Uterus (tissue), 3 donors: ENCODE measurements at regions not wholly inside any gene's neighbourhood (a gene's known extent, or its start where the extent isn't known, plus 50 kb on each side); places are given as distances from the start of the nearest gene placed in this dataset.

Experiments used
- DNase-seq, 2 donors: peaks; one replicate each; pipeline ENCODE4 v3.0.0-alpha.2; 2019 to 2020
- H3K27ac ChIP-seq, 2 donors: fragments of 200-600 bp; sonication (generic); 1 replicate in 1 of 2; 2 replicates in 1 of 2; pipeline ENCODE4 v1.5.1; 2016 to 2018
- H3K27me3 ChIP-seq, 2 donors: fragments of 200-600 bp; sonication (generic); one replicate each; pipeline ENCODE4 v1.5.1; 2018 to 2019; ENCODE audit warnings: control low read depth in 1 of 2
- H3K36me3 ChIP-seq, 2 donors: fragments of 200-600 bp; sonication (generic); one replicate each; pipeline ENCODE4 v1.5.1; 2019; ENCODE audit warnings: control low read depth in 1 of 2
- H3K4me1 ChIP-seq, 2 donors: fragments of 200-600 bp; sonication (generic); one replicate each; pipeline ENCODE4 v1.5.1; 2018 to 2019; ENCODE audit warnings: control low read depth in 1 of 2
- H3K4me3 ChIP-seq, 2 donors: fragments of 200-600 bp; sonication (generic); 1 replicate in 1 of 2; 2 replicates in 1 of 2; pipeline ENCODE4 v1.5.1; 2018 to 2019; ENCODE audit warnings: mild to moderate bottlenecking in 1 of 2
- H3K9me3 ChIP-seq, 2 donors: fragments of 200-600 bp; sonication (generic); one replicate each; pipeline ENCODE4 v1.5.1; 2019; ENCODE audit warnings: control low read depth in 1 of 2
- POLR2A ChIP-seq, 2 donors: fragments of 450-650 bp; IDR thresholded peaks; one replicate each; pipeline ENCODE4 v1.6.1; 2016; ENCODE audit warnings: antibody characterized with exemption in 2 of 2, mild to moderate bottlenecking in 1 of 2, moderate library complexity in 1 of 2
- intact Hi-C: fragments of 100-400 bp; cut with DNase I; formaldehyde crosslinking; loops from one replicate; pipeline ENCODE4 v1.15.1; 2023; ENCODE audit warnings: low total_unique reads
- TF ChIP-seq, protein P1 (sequence below), 4 experiments: fragments of 200-600 bp in 2 of 4; fragments of 450-650 bp in 2 of 4; sonication (generic) in 2 of 4; IDR thresholded peaks; one replicate each; pipeline ENCODE4 v1.5.1; 2016 to 2019; ENCODE audit warnings: antibody characterized with exemption in 4 of 4, mild to moderate bottlenecking in 2 of 4, moderate library complexity in 1 of 4
- donor health status: DM: yes; HTN: yes; CAD: no.

DNA sequence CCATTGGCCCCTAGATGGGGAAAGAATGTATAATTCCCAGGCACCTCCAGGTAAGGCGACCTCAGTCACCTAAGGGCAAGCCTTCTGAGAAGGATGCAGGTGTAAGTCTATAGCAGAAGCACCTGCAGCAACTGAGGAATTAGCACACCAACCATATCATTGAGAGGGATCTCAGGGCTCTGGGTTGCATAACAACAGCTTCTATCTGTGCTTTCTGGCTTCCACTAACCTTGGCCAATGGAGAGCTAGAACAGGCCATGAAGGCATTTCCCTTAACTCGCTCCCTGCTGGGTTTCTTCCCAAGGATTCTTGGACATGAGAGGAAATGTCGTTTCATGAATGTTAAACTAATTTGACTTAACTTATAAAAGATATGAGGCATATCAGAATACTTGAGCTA, 177.8 kb upstream of the GK2 start:
- Histone ChIP-seq H3K36me3 (no peaks in the 10 kb centered on the region), H3K27ac (no peak overlapping the region), H3K9me3 (no peaks in the 10 kb centered on the region), H3K4me1 (no peaks in the 10 kb centered on the region), H3K27me3 (no peaks in the 10 kb centered on the region), H3K4me3 (no peak overlapping the region)
- TF ChIP-seq, protein P1, sequence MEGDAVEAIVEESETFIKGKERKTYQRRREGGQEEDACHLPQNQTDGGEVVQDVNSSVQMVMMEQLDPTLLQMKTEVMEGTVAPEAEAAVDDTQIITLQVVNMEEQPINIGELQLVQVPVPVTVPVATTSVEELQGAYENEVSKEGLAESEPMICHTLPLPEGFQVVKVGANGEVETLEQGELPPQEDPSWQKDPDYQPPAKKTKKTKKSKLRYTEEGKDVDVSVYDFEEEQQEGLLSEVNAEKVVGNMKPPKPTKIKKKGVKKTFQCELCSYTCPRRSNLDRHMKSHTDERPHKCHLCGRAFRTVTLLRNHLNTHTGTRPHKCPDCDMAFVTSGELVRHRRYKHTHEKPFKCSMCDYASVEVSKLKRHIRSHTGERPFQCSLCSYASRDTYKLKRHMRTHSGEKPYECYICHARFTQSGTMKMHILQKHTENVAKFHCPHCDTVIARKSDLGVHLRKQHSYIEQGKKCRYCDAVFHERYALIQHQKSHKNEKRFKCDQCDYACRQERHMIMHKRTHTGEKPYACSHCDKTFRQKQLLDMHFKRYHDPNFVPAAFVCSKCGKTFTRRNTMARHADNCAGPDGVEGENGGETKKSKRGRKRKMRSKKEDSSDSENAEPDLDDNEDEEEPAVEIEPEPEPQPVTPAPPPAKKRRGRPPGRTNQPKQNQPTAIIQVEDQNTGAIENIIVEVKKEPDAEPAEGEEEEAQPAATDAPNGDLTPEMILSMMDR (IDR thresholded peaks at IDR 0.05) = no peak
- no peak for TF ChIP-seq POLR2A (IDR thresholded peaks at IDR 0.05)
- no peak for DNase-seq
- intact Hi-C loops = no loop called here

DNA sequence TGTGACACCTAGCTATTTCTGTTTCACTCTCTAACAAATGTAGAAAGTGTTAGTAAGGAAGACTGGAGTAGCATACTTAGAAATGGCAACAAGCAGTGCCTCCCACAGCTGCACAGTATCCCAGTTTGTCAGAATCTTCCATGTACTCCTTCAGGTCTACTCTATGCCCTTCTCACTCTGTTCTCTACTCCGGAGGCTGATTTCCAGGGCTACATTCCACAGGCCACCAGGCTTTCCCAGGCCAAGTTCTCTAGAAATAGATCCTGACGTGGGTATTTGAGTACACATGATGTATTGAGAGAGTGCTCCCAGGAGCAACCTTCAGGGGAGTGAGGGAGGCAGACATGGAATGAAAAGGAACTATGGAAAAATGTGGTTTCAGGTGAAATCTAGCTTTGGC, 177.3 kb upstream of the GK2 start:
- Histone ChIP-seq H3K4me1 (no peaks in the 10 kb centered on the region), H3K36me3 (no peaks in the 10 kb centered on the region), H3K4me3 (no peak overlapping the region), H3K9me3 (no peaks in the 10 kb centered on the region), H3K27ac (no peak overlapping the region), H3K27me3 (no peaks in the 10 kb centered on the region)
- no peak for DNase-seq
- TF ChIP-seq, protein P1 (IDR thresholded peaks at IDR 0.05) = no peak
- TF ChIP-seq POLR2A (IDR thresholded peaks at IDR 0.05) = no peak
- intact Hi-C loops = no loop called here

DNA sequence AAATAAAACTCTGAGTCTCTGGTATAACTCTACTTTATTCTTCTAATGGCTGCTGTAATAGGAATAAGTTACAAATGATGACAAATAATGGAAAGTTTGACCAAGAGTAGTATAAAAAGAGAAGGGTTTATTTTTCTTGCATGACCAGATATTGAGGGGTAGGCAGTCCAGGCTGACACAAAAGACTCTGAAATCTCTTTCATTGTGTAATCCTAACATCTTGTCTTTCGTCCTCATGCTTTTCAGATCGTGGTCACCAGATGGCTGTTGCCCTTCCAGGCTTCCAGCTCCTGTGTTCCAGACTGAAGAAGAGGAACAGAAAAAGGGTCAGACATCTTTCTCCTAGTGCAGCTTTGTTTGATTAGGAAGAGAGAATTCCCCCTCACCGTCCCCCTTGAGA, 176.9 kb upstream of the GK2 start:
- no peak for DNase-seq
- H3K27me3 ChIP-seq = no peaks in the 10 kb centered on the region
- TF ChIP-seq, protein P1 (IDR thresholded peaks at IDR 0.05) = no peak
- no peak for TF ChIP-seq POLR2A (IDR thresholded peaks at IDR 0.05)
- no peak overlapping the region for H3K4me3 ChIP-seq
- intact Hi-C loops = no loop called here
- H3K27ac ChIP-seq = no peak overlapping the region
- H3K4me1 ChIP-seq = no peaks in the 10 kb centered on the region
- H3K36me3 ChIP-seq = no peaks in the 10 kb centered on the region
- H3K9me3 ChIP-seq = no peaks in the 10 kb centered on the region

DNA sequence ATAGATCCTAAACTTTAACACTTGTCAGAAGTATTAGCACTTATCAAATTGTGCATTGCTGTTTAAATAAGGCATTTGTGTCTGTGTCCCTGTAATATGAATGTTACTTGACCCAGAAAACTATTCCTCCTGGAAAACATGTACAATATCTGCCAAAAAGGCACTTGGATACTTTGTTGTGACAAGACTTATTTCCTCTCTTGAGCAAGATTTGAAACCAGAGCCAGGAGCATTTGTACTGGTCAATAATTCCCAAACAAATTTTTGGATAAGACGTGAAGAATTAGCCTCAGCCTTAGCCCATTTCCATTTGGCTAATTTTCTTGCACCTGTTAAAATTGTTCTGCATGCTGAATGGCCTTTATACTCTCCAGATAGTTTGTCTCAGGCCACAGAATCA, 176.3 kb upstream of the GK2 start:
- H3K27ac ChIP-seq = no peak overlapping the region
- no peaks in the 10 kb centered on the region for H3K9me3 ChIP-seq
- DNase-seq = no peak
- TF ChIP-seq, protein P1 (IDR thresholded peaks at IDR 0.05) = no peak
- TF ChIP-seq POLR2A (IDR thresholded peaks at IDR 0.05) = no peak
- intact Hi-C loops = no loop called here
- H3K36me3 ChIP-seq = no peaks in the 10 kb centered on the region
- H3K4me3 ChIP-seq = no peak overlapping the region
- H3K27me3 ChIP-seq = no peaks in the 10 kb centered on the region
- H3K4me1 ChIP-seq = no peaks in the 10 kb centered on the region

DNA sequence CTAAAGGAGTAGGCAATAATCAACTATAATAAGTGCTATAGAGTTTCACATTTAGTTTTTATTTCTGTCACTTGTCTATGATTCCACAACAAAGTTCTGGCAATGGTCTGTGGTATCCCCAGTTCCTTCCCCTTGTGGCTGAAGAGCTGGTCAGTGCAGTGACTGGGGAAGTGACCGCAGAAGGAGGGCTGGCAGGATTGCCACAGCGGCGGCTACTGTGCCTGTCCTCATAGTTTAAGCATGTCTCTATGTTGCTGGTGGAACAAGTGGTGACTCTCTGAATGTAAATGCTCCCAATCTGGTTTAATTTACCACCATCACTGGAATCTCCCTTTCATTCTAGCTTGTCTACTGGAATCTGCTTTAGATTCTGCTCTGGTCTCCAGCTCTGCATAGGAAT, 170.6 kb upstream of the GK2 start:
- Histone ChIP-seq H3K4me1 (no peaks in the 10 kb centered on the region), H3K36me3 (no peaks in the 10 kb centered on the region), H3K9me3 (no peaks in the 10 kb centered on the region), H3K4me3 (no peak overlapping the region), H3K27ac (no peak overlapping the region), H3K27me3 (no peaks in the 10 kb centered on the region)
- intact Hi-C loops = no loop called here
- TF ChIP-seq, protein P1 (IDR thresholded peaks at IDR 0.05) = no peak
- no peak for TF ChIP-seq POLR2A (IDR thresholded peaks at IDR 0.05)
- DNase-seq = no peak
